Islet of Langerhans (tissue), 1 donor: ENCODE measurements at regions not wholly inside any gene's neighbourhood (a gene's known extent, or its start where the extent isn't known, plus 50 kb on each side); places are given as distances from the start of the nearest gene placed in this dataset.
A peak's percentile ranks its signal among the peaks of the same experiment; 100 is the strongest.
"Not testable (repeated sequence)": the region's sequence is repeated elsewhere in the genome, so short reads cannot be mapped to it uniquely, and the experiment has no call there.

ENCODE experiments used
- FAIRE-seq: peaks from one replicate; lab custom pipeline; 2011; peaks lifted over from hg19 to GRCh38; lab: Jason Lieb, UNC

DNA sequence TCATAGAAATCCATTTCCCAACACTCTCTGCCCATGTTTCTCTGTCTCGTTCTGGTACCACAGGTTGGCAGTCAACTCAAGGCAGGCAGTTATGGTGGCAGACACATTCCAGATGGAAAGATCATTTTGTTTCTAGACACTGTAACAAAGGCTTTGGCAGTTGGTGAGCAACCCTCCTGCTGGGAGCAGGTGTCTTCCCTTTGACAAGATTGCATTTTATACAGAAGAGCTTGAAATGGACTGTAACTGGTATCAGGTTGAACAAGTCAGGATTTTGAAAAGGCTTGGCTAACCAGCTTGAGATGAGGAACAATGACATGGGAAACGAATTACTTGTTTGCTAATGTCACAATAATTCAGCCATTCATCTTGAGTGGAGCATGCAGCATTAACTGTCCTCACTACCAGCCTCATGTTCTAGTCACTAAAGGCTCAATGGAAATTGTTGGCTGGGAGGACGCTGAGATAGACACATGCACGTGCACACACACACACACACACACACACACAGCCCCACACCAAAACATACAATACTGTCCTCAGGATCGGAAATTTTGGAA lies 170.0 kb downstream of the SEMA6D start:
- FAIRE-seq, result no peak

DNA sequence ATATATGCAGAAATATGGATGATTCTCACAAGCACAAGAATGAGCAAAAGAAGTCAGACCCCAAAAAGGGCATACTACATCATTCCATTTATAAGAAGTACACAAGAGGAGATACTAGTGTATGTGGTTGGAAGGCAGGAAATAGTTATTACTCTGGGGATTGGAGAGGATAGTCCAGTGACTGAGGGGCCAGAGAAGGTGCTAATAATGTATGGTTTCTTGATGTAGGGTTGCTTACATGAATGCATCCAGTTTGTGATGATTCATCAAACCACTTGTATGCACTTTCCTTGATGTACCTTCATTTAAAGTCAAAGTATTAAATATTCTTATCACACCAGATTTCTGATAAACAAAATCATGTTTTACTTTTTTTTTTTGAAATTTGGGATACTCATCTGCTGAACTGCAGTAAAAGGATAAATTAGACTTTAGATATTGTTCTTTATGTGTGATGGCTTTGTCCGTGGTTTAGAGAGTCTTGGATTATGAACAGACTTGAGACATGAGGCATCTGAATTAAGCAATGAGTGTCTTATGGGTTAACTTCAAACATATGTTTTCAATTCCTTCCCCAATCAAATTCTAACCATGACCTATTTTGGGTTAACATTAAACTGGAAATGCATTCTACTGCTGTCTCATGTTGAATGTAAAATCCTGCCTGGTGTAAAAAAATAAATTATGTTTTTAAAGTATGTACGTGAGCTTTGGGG lies 171.2 kb downstream of the SEMA6D start:
- FAIRE-seq, result no peak

DNA sequence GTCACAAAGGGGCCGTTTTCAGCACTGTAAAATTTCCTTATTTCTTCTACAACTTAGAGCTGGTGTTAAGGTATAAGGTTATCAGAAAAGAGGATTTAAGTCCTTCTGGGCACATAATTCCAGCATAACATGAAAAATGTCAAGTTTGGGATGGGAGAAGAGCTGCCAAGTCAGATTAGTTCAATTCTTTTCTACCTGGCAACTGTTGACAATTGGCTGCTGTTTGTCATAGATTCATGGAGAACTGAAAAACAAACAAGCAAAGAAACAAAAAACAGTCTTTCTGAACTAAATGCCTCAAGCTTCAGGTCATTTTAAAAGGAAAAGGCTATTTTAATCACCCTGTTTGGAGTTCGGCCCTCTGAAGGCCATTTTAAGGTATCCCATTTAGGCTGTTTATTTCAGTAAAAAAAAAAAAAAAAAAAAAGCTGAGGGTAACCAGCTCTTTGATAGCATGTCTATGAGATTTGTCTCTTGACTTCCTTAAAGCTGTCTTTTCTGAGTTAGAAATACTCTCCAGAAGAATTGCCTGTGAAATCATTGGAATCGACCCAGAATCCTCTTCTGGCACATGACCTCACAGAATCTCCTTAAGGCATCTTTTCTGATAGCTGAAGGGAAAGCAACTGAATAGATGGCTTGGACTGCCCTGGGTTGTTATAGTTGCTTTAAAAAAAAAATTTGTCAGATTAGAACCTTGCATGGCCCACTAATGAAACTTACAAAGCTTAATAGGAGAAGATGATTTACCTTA lies 173.3 kb downstream of the SEMA6D start:
- no peak for FAIRE-seq

DNA sequence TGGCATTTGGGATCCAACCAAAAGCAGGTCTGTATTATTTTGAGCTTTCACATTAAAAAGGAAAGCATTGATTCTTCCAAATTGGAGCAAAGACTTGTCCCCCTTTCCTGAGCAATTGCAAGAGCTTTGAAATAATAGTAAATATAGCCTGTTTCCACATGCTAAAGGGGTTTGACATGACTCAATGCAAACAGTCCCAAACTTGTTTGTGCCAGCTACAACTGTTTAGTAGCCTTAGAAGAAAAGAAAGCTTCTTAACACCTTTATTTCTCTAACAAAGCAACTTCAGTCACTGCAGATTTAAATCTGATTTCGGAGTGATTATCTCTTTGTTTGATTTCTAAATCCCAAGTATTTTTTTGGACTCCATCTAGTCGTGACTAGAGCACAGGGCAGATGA lies 180.2 kb downstream of the SEMA6D start:
- FAIRE-seq, result no peak

DNA sequence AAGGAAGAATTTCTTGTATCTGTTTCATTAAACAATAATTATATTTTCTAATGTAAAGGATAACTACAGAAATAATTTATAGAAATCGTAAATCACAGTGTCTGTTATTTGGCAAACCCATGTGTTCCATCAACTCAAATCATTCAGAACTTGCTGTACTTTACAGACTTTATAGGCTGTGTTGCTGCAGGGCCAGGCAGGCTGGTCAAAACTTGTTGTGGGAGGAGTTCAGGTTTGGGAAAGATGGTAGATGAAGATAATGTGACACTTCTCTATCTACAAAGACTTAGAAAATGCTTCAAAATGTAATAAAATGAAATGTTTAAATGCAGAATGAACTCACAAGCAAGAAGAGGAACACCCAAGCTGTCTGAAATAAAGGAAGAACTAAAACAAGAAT lies 183.4 kb downstream of the SEMA6D start:
- no peak for FAIRE-seq

DNA sequence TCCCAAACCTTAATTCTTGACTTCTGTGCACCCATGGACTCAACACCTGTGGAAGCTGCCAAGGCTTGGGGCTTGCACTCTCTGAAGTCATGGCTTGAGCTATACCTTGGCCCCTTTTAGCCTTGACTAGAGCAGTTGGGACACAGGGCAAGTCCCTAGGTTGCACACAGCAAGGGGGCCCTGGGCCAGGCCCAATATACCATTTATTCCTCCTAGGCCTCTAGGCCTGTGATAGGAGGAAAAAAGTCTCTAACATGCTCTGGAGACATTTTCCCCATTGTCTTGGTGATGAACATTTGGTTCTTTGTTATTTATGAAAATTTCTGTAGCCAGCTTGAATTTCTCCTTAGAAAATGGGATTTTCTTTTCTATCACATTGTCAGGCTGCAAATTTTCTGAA lies 186.1 kb downstream of the SEMA6D start:
- no peak for FAIRE-seq

DNA sequence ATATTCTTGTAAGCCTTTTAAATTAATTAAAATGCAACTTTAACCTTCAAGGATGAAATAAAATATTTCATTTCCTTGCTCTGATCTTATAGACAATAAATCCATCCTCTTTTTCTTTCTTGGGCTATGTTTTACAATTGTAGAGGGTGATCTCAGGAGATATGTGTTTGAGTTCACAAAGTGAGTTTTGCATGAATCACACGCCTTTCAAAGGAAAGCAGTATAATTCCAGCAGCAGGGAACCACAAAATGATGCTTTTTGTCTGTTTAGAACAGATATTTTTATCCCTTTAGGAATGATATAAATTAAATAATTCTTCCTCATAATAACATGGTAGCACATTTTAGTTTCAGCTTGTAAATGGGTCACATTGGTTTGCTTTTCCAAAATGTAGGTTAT lies 191.2 kb downstream of the SEMA6D start:
- no peak for FAIRE-seq

DNA sequence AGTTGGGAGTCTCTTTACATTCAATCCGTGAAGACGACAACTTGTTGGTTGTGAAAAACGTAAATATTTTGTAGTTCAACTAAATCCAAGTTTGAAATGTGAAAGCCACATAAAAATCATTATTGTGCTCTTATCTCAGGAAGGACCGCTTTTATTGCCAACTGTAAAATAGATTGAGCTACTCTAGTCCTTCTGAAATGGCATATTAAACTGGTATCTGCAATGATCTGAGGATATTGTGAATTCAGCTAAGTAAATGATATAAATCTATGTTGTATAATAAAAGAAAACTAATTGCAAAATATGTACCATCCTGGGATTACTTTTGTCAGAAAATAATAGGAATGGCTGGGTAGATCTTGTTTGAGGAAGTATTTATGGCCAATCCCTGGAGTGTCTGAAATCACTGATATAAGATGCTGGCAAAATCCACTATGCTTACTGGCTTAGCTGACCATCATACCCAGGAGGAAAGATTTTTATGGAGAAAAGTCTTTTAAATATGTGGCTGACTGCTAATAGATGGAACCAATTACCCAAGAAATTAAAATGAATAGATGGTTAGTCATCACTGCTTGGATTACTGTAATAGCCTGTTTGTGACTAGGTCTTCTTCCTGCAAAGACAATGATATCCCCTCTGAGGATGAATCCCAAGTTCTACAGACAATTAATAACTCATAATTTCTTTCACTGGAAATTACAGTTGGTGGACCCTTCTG lies 191.8 kb downstream of the SEMA6D start:
- FAIRE-seq, result peak; percentile 5

DNA sequence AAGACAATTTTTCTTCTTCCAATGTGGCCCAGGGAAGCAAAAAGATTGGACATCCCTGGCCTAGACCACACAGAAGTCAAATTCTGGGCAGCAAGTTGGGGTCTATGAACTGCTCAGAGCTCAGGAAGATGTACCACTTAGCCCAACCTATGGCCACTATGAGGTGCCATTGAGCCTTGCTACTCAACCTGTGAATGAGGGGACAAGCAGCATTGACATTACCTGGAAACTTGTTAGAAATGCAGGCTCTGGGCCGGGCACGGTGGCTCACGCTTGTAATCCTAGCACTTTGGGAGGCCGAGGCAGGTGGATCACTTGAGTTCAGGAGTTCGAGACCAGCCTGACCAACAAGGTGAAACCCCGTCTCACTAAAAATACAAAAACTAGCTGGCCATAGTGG lies 195.6 kb downstream of the SEMA6D start:
- FAIRE-seq, result not testable (repeated sequence)

DNA sequence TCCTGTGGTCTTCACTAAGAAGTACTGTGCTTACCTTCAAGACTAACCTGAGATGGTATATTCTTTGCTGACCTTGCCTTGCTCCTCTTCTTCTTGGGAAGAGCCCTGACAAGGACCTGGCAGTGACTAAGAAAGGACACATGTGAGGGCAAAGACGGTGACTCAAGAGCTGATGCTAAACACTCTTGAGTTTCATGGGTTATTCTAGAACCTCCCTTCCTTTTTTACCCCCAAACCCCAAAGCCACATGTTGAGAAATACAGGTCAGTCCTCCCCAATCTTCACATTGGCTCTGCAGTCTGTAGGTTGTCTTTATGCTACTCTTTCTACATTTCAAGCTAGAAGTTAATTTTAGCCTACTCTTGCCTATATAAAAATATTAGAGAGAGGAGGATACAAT lies 200.6 kb downstream of the SEMA6D start:
- no peak for FAIRE-seq

DNA sequence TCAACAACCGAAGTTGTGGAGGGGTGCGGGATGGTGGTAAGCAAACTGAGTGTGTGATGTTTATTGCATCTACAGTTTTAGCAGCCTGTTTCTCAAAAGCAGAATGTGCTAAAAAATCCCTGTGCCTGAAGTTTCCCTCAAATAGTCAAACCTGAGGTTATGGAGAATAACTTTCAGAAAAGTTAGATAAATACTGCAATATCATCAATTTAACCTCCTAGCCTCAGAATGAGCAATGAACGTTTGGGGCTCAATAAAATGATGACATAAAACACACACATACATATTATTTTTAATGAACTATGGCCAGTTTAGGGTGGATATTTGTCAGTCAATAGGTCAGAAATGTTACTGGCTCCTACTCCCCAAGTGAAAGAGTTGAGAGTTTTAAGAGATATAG lies 201.6 kb downstream of the SEMA6D start:
- no peak for FAIRE-seq

DNA sequence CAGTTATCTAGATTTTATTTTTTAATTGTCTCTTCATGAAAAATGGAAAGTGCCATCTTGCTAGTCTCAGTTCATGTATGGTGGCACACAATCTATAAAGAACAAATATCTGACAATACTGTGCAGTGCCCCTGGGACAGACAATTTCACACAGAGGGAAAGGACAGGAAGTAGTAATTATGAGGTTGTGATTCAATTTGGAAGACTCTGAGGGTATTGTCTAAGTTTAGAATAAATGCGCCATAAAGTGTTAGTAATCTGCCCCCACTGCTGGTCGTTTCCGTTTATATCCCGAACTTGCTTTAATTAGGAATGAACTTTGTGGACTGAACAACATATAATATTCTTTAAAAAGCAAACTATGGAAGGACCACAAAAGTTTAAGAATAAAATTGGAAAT lies 196.4 kb upstream of the SLC24A5 start:
- FAIRE-seq, result no peak

DNA sequence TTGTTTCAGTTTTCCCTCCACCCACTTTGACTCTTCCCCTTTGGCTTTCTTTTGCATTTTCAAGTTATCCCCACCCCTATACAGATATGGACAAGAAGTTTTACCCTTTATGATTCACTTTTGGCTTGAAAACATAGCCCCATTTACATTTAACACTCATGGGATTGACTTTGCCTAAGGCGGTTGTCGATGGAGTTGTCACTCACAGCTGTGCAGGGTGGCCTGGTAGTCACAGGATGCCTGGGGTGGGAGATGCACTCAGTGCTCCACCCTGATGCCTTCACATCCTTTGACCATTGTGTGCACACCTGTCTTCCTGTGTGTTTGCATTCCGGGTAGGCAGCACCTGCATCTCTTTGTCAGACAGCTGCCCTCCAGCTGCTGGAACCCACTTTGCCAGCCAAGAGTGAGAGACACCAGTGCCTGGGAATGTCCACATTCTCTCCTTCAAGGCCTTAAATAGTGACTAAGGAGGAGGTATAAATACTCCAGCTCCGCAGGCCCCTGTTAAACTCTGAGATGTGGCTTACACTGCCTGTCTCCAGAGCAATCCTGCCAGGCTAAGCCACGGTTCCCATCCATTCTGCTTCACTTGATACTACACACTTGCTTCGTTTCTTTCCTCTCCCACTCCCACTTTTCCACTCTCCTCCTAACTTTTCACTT lies 191.5 kb upstream of the SLC24A5 start:
- FAIRE-seq, result no peak

DNA sequence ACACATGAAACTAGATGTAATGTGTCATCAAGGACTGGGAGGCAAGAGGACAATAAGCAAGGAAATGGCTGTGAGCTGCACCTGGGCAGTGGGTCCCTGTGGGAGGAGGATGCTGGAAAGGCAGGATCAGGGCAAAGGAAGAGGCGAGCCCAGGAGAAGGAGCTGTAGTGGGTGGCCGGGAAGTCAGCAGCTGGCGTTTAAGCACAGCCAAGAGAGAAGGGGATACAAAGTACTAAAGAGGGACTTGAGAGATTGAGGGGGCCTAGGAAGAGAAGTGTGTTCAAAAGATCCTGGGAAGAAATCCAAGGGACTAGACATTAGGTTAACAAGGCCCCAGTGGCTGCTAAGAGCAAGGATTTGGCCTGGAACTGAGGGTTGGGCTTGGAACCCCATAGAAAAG lies 188.5 kb upstream of the SLC24A5 start:
- no peak for FAIRE-seq

DNA sequence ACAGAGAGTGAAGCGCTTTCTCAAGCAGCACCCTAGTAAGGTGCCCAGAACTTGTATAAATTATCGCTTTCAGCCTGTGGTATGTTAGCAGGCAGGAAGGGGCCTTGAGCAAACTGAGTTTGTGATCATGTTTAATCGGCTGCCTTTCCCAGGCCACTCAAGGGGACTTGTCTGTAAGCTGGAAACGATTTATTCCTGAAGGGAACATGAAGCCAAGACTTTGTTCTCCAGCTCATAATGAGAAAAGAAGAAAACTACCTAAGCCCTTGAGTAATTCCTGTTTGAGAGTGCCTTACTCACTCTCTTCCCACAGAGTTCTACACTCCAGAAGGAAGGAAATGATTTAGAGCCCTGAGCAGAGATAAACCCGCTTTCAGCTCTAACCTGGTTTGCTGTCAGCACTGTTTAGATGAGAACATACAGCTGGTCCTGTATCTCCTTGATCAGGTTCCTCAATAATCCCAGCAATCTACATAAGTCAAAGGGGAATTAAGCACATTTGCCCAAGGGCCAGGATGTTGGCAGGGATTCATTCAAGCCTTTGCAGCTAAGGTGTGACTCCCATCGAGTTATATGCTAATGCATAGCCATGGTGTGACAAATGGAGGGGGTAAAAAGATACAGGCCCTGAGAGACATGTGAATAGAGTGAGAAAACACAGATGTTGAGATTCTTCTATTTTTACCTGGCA lies 187.7 kb upstream of the SLC24A5 start:
- FAIRE-seq, result no peak

DNA sequence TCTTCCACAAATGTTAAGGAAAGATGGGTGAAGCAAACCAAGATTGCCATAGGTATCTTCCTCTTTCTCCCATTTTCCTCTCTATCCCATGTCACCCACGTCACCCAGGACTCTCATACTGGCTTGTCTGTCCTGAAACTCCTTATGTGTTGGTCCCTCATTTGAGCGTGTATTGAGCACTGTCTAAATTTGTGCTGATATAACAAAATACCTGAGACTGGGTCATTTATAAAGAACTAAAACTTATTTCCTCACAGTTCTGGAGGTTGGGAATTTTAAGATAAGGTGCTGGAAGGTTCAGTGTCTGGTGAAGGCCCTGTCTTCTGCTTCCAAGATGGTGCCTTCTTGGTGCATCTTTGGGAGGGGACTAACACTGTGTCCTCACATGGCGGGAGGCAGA lies 186.9 kb upstream of the SLC24A5 start:
- FAIRE-seq, result no peak

DNA sequence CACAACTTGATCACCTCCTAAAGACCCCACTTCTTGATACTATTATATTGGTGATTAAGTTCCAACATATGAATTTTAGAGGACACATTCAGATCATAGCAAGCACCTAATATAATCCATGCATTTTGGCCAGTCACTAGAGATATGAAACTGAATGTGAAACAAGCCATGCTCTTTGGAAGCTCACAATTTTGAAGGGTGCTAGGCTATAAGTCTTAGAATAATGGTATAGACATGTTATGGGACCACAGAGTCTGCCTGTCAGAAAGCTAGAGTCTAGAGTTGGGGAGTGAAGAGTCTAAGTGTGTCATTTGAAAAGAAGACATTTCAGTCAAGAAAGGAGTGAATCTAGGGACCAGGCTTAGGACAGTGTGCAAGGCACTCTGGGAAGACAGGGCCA lies 186.4 kb upstream of the SLC24A5 start:
- FAIRE-seq, result no peak

DNA sequence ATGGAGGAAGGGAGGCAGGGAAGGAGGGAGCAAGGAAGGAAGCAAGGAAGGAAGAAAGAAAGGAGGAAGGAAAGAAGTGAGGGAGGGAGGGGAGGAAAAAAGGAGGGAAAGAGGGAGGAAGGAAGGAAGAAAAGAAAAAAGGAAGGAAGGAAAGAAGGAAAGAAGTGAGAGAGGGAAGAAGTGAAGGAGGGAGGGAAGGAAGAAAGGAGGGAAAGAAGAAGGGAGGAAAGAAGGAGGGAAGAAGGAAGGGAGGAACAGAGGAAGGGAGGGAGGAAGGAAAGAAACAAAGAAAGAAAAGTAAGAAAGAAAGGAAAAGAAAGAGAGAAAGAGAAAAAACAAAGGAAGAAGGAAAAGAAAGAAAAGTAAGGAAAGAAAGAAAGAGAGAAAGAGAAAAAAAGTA lies 183.0 kb upstream of the SLC24A5 start:
- FAIRE-seq, result no peak

DNA sequence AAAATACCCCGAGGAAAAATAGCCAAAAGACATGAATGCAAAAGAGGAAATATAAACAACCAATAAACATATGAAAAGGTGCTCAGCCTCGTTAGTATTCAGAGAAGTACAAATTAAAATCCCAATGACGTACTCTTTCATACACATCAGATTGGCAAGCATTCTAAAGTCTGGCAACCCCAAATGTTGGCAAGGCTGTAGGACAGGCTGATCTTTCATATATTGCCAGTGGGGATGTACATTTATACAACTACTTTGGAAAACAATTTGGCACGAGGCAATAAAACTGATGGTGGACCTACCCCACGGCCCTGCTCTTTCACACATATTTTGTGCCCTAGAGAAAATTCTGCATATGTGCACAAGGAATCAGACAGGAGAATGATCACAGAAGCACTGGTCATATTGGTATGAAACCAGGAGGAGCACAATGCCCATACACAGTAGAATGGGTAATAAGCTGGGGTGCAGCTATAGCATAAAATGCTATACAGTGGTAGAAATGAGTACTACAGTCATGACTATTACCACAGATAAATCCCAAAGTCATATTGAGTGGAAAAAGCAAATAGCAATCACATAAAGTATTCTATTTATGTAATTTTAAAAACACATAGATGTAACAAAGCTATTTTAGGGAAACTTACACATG lies 176.0 kb upstream of the SLC24A5 start:
- FAIRE-seq, result no peak

DNA sequence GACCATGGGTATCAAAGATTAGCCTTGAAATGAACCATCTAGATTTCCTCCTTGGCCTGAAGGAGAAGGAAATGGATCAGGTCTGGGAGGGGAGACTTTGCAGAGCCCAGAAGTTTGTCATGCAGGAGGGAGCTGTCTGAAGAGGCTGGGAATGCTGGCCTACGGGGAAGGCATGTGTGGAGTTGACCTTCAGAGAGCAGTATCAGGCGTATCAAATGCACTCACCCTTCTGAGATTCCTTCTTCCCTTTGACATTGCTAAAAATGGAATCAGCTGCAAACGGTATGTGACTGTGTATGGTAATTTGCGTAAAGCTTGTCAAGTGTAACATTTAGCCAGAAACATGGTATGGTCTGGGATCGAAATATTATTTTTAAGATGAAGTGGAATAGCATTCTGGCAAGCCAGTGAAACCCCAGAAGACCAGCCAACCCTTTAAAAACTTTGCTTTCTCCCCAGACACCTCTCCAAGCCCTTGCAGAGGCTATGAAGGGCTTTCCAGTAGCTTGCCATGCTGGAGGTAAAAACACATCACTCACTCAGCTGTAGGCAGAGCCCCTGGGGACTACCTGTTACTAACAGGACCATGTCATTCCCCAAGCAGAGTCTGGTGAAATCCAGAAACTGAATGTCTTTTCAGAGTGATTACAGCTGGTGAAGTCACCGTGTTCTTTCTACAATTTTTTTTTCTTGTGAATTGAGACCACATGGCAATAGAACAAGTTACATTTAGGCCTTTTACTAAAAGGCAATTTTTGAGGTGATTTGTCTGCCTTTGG lies 174.7 kb upstream of the SLC24A5 start:
- no peak for FAIRE-seq

DNA sequence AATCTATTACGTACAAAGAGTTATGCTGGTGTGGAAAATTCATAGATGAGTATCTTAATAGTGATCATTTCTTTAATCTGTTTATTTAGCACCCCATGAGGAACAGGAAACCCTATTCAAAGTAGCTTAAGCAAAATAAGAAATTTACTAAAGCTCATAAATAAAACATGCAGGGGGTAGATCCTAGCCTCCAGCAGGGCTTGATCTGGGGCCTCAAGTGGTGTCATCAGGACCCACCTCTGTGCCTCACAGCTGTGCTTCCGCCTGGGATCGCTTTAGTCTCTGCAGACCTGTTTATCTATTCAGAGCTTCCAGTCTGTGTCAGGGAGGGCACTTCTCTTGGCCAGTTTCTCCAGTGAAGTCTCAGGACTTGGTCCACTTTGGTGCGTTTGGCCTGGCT lies 171.0 kb upstream of the SLC24A5 start:
- no peak for FAIRE-seq
